ENCODE measurements at regions not wholly inside any gene's neighbourhood (a gene's known extent, or its start where the extent isn't known, plus 50 kb on each side); places are given as distances from the start of the nearest gene placed in this dataset.

- Histone ChIP-seq H3K4me1 (no peaks in the 10 kb centered on the region), H3K36me3 (no peaks in the 10 kb centered on the region), H3K27ac (no peak overlapping the region), H3K9me3 (no peaks in the 10 kb centered on the region), H3K4me3 (replicated peaks in 1 of 3) (no peak overlapping the region), H3K27me3 (no peaks in the 10 kb centered on the region)
- intact Hi-C loops (cut with DNase I) = no loop called here
- WGBS, 2 donors = 81 to 87% methylated on average over 5 of the region's 5 CpGs
- no peak for DNase-seq
- TF ChIP-seq, protein P1, sequence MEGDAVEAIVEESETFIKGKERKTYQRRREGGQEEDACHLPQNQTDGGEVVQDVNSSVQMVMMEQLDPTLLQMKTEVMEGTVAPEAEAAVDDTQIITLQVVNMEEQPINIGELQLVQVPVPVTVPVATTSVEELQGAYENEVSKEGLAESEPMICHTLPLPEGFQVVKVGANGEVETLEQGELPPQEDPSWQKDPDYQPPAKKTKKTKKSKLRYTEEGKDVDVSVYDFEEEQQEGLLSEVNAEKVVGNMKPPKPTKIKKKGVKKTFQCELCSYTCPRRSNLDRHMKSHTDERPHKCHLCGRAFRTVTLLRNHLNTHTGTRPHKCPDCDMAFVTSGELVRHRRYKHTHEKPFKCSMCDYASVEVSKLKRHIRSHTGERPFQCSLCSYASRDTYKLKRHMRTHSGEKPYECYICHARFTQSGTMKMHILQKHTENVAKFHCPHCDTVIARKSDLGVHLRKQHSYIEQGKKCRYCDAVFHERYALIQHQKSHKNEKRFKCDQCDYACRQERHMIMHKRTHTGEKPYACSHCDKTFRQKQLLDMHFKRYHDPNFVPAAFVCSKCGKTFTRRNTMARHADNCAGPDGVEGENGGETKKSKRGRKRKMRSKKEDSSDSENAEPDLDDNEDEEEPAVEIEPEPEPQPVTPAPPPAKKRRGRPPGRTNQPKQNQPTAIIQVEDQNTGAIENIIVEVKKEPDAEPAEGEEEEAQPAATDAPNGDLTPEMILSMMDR (IDR thresholded peaks at IDR 0.05) = no peak
- no peak for TF ChIP-seq POLR2A (IDR thresholded peaks at IDR 0.05)
Observed at GRCh38 chr6:134564705-134565104, 246.8 kb upstream of the SGK1 start.

DNA sequence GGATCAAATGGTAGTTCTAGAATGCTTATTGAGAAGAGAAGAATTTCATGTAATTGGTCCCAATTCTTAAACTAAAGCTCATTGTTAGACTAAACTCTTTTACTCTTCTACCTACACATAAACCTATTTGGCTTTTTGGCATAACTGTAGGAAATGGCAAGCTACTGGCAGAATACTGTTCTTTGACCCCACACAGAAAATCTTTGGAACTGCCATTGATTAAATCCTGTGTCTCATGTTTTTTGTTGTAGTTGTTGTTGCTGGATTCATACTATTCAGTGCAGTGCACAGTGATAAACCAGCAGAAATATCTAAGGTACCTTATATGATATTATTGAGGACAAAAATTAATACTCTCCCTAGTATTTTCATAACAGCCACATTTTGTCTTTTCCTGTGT lies 242.1 kb upstream of the SGK1 start:
- Histone ChIP-seq H3K4me1 (no peaks in the 10 kb centered on the region), H3K27me3 (no peaks in the 10 kb centered on the region), H3K36me3 (no peaks in the 10 kb centered on the region), H3K9me3 (no peaks in the 10 kb centered on the region), H3K27ac (no peak overlapping the region), H3K4me3 (replicated peaks in 1 of 3) (no peak overlapping the region)
- TF ChIP-seq POLR2A (IDR thresholded peaks at IDR 0.05) = no peak
- TF ChIP-seq, protein P1 (IDR thresholded peaks at IDR 0.05) = no peak
- intact Hi-C loops (cut with DNase I) = no loop called here
- no peak for DNase-seq

DNA sequence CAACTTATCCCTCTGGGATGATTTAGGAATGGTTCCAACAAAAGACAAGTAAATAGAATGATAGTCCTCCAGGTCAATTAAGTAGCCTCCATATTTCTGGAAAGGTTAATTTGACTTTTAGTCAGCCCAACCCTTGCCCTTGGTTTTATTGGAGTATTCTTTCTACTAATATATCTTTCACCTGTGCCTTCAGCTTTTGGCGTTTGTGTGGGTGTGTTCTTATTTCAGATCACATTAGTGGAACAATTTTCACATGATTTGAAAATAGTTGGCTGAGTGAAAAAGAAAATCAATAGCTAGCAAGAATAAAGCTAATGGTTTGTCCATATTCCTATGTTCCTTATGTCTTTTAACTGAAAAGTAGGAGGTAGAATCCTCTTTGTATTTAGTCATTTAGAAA lies 239.6 kb upstream of the SGK1 start:
- TF ChIP-seq, protein P1 (IDR thresholded peaks at IDR 0.05) = no peak
- TF ChIP-seq POLR2A (IDR thresholded peaks at IDR 0.05) = no peak
- WGBS, 2 donors = 84 to 90% methylated on average over 1 of the region's 1 CpG
- no peak overlapping the region for H3K27ac ChIP-seq
- H3K9me3 ChIP-seq = no peaks in the 10 kb centered on the region
- H3K4me3 ChIP-seq (replicated peaks in 1 of 3) = no peak overlapping the region
- no peak for DNase-seq
- H3K36me3 ChIP-seq = no peaks in the 10 kb centered on the region
- no peaks in the 10 kb centered on the region for H3K4me1 ChIP-seq
- no peaks in the 10 kb centered on the region for H3K27me3 ChIP-seq
- intact Hi-C loops (cut with DNase I) = no loop called here

DNA sequence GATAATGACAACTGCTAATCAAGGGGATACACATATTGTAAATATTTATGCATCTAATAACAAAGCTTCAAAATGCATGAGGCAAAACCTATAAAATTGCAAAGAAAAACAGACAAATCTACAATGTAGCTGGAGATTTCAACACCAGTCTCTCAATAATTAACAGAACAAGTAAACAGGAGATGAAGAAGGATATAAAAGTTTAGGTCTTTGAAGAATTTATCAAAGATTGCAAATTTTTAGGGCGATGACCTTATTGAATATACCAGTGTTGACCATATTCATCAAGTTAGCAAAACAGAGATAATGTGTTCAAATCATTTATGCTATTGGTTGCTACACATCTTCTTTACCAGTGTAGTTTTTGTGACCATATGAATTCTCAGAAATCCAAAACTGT lies 237.8 kb upstream of the SGK1 start:
- Histone ChIP-seq H3K4me1 (no peaks in the 10 kb centered on the region), H3K27ac (no peak overlapping the region), H3K36me3 (no peaks in the 10 kb centered on the region), H3K9me3 (no peaks in the 10 kb centered on the region), H3K4me3 (replicated peaks in 1 of 3) (no peak overlapping the region), H3K27me3 (no peaks in the 10 kb centered on the region)
- TF ChIP-seq POLR2A (IDR thresholded peaks at IDR 0.05) = no peak
- TF ChIP-seq, protein P1 (IDR thresholded peaks at IDR 0.05) = no peak
- intact Hi-C loops (cut with DNase I) = no loop called here
- 92 to 97% methylated on average over 1 of the region's 1 CpG for WGBS, 2 donors
- DNase-seq = no peak

GRCh38 chr6:134553936-134554335 lies 236.0 kb upstream of the SGK1 start:
- H3K36me3 ChIP-seq = no peaks in the 10 kb centered on the region

More at GRCh38 chr6:134553936-134554335, 236.0 kb upstream of the SGK1 start:
- Histone ChIP-seq H3K4me3 (replicated peaks in 1 of 3) (no peak overlapping the region), H3K9me3 (no peaks in the 10 kb centered on the region), H3K4me1 (no peaks in the 10 kb centered on the region), H3K27ac (no peak overlapping the region), H3K27me3 (no peaks in the 10 kb centered on the region)
- intact Hi-C loops (cut with DNase I) = no loop called here
- WGBS, 2 donors = 89 to 95% methylated on average over 3 of the region's 3 CpGs
- TF ChIP-seq, protein P1 (IDR thresholded peaks at IDR 0.05) = no peak
- TF ChIP-seq POLR2A (IDR thresholded peaks at IDR 0.05) = no peak
- DNase-seq = no peak
